ENCODE measurements at regions not wholly inside any gene's neighbourhood (a gene's known extent, or its start where the extent isn't known, plus 50 kb on each side); places are given as distances from the start of the nearest gene placed in this dataset.
A peak's percentile ranks its signal among the peaks of the same experiment; 100 is the strongest.
"Not testable (repeated sequence)": the region's sequence is repeated elsewhere in the genome, so short reads cannot be mapped to it uniquely, and the experiment has no call there.

DNA sequence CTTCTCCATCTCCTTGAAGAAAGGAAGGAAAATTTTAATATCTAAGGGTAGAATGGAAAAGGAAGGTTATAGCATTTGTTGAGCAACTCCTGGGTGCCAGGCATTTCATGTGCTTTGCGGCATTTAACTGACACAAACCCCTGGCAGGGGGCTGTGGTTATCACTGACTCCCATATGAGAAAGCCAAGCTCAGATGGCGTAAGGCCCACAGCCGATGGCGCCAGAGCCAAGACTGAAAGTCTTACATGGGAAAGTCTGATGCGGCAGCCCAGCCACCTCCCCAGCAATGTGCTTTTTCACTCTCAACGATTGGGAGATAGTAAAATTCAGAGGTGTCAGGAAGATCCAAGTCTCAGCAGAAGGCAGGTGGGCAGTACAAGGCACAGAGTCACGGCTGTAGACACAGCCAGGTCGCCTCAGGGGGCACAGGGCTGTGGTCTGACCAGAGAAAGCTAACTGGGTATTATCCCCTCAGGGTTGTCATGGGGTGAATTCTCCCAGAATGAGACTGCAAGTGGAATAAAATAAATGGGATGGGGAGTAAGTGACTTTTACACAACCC, 324.2 kb upstream of the NCKAP5 start:
- 86% methylated on average over 8 of the region's 8 CpGs for WGBS
- intact Hi-C loops (cut with DNase I) = no loop called here
- TF ChIP-seq CTCF (IDR thresholded peaks at IDR 0.05) (no peak), POLR2A (IDR thresholded peaks at IDR 0.05; ENCODE audit: low read depth) (no peak), EP300 (IDR thresholded peaks at IDR 0.05) (no peak), POLR2AphosphoS5 (IDR thresholded peaks at IDR 0.05) (no peak)

GRCh38 chr2:133894429-133894828, 326.2 kb upstream of the NCKAP5 start:
- Histone ChIP-seq H3K4me1 (no peaks in the 10 kb centered on the region), H3K27ac (replicated peaks in 1 of 4) (no peak overlapping the region), H3K4me3 (no peak overlapping the region), H3K9me3 (no peaks in the 10 kb centered on the region), H3K27me3 (peaks cover 0 to 8% (median 0%) of the 10 kb centered on the region in 4 donors), H3K36me3 (no peaks in the 10 kb centered on the region)
- WGBS = 94% methylated on average over 9 of the region's 9 CpGs
- peak; percentile 50 for DNase-seq (ENCODE audit: extremely low spot score)
- TF ChIP-seq POLR2AphosphoS5 (IDR thresholded peaks at IDR 0.05) = no peak
- no peak for TF ChIP-seq POLR2A (IDR thresholded peaks at IDR 0.05; ENCODE audit: low read depth)
- TF ChIP-seq CTCF (IDR thresholded peaks at IDR 0.05) = no peak
- TF ChIP-seq EP300 (IDR thresholded peaks at IDR 0.05) = no peak
- intact Hi-C loops (cut with DNase I) = no loop called here

More for the DNA sequence above, 324.2 kb upstream of the NCKAP5 start:
- Histone ChIP-seq H3K27me3 (no peaks in the 10 kb centered on the region), H3K27ac (replicated peaks in 1 of 4) (no peak overlapping the region), H3K4me1 (peaks cover 0 to under 1% (median under 1%) of the 10 kb centered on the region in 4 donors), H3K9me3 (no peaks in the 10 kb centered on the region), H3K4me3 (no peak overlapping the region), H3K36me3 (no peaks in the 10 kb centered on the region)
- DNase-seq (ENCODE audit: extremely low spot score) = peak; percentile 62

GRCh38 chr2:133897838-133898237, 329.6 kb upstream of the NCKAP5 start:
- H3K9me3 ChIP-seq; H3K27me3 ChIP-seq; H3K27ac ChIP-seq (replicated peaks in 1 of 4); intact Hi-C loops (cut with DNase I); H3K36me3 ChIP-seq; H3K4me1 ChIP-seq; H3K4me3 ChIP-seq: not testable (repeated sequence)
- 69% methylated on average over 4 of the region's 4 CpGs for WGBS
- peak; percentile 66 for DNase-seq (ENCODE audit: extremely low spot score)

DNA sequence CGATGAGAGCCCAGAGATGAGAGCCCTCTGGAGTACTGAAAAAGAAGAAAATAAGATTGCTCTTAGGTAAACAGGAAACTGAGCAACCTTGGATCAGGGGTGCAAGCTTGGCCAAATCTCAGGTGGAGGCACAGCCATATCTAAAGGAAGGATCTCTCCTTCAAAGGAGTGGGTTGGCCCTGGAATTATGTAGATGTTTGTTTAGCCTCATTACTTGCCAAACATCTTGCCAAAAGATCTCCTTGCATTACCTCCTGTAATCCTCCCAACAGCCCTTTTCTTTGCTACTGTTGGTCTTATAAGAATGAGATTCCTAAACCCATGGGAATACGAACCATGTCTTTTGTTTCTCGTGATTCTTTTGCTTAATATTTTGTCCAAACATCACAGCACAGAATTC, 332.6 kb upstream of the NCKAP5 start:
- Histone ChIP-seq H3K9me3 (no peaks in the 10 kb centered on the region), H3K4me1 (no peaks in the 10 kb centered on the region), H3K36me3 (no peaks in the 10 kb centered on the region), H3K4me3 (no peak overlapping the region), H3K27ac (replicated peaks in 1 of 4) (no peak overlapping the region), H3K27me3 (peaks cover 0 to 8% (median 0%) of the 10 kb centered on the region in 4 donors)
- WGBS = 69% methylated on average over 3 of the region's 3 CpGs
- peak; percentile 62 for DNase-seq (ENCODE audit: extremely low spot score)
- intact Hi-C loops (cut with DNase I) = no loop called here
- TF ChIP-seq POLR2AphosphoS5 (IDR thresholded peaks at IDR 0.05) (no peak), POLR2A (IDR thresholded peaks at IDR 0.05; ENCODE audit: low read depth) (no peak), EP300 (IDR thresholded peaks at IDR 0.05) (no peak), CTCF (IDR thresholded peaks at IDR 0.05) (no peak)

- no peak for DNase-seq (ENCODE audit: extremely low spot score)
- no peaks in the 10 kb centered on the region for H3K27me3 ChIP-seq
- no peak overlapping the region for H3K27ac ChIP-seq (replicated peaks in 1 of 4)
- no peaks in the 10 kb centered on the region for H3K36me3 ChIP-seq
- no peak overlapping the region for H3K4me3 ChIP-seq
- H3K4me1 ChIP-seq = no peaks in the 10 kb centered on the region
- H3K9me3 ChIP-seq = peaks cover 0 to 14% (median 3%) of the 10 kb centered on the region in 4 donors
- TF ChIP-seq CTCF (IDR thresholded peaks at IDR 0.05) (no peak), EP300 (IDR thresholded peaks at IDR 0.05) (no peak), POLR2AphosphoS5 (IDR thresholded peaks at IDR 0.05) (no peak), POLR2A (IDR thresholded peaks at IDR 0.05; ENCODE audit: low read depth) (no peak)
- intact Hi-C loops (cut with DNase I) = no loop called here
Observed at GRCh38 chr2:133906396-133906795, 338.1 kb upstream of the NCKAP5 start.

Measured in esophagus muscularis mucosa (tissue), 4 donors.